Uterus (tissue), 3 donors: ENCODE measurements at regions not wholly inside any gene's neighbourhood (a gene's known extent, or its start where the extent isn't known, plus 50 kb on each side); places are given as distances from the start of the nearest gene placed in this dataset.

Source experiments
- DNase-seq, 2 donors: peaks; one replicate each; pipeline ENCODE4 v3.0.0-alpha.2; 2019 to 2020
- H3K27ac ChIP-seq, 2 donors: fragments of 200-600 bp; sonication (generic); 1 replicate in 1 of 2; 2 replicates in 1 of 2; pipeline ENCODE4 v1.5.1; 2016 to 2018
- H3K27me3 ChIP-seq, 2 donors: fragments of 200-600 bp; sonication (generic); one replicate each; pipeline ENCODE4 v1.5.1; 2018 to 2019; ENCODE audit warnings: control low read depth in 1 of 2
- H3K36me3 ChIP-seq, 2 donors: fragments of 200-600 bp; sonication (generic); one replicate each; pipeline ENCODE4 v1.5.1; 2019; ENCODE audit warnings: control low read depth in 1 of 2
- H3K4me1 ChIP-seq, 2 donors: fragments of 200-600 bp; sonication (generic); one replicate each; pipeline ENCODE4 v1.5.1; 2018 to 2019; ENCODE audit warnings: control low read depth in 1 of 2
- H3K4me3 ChIP-seq, 2 donors: fragments of 200-600 bp; sonication (generic); 1 replicate in 1 of 2; 2 replicates in 1 of 2; pipeline ENCODE4 v1.5.1; 2018 to 2019; ENCODE audit warnings: mild to moderate bottlenecking in 1 of 2
- H3K9me3 ChIP-seq, 2 donors: fragments of 200-600 bp; sonication (generic); one replicate each; pipeline ENCODE4 v1.5.1; 2019; ENCODE audit warnings: control low read depth in 1 of 2
- CTCF ChIP-seq, 4 experiments: fragments of 200-600 bp in 2 of 4; fragments of 450-650 bp in 2 of 4; sonication (generic) in 2 of 4; IDR thresholded peaks; one replicate each; pipeline ENCODE4 v1.5.1; 2016 to 2019; ENCODE audit warnings: antibody characterized with exemption in 4 of 4, mild to moderate bottlenecking in 2 of 4, moderate library complexity in 1 of 4
- POLR2A ChIP-seq, 2 donors: fragments of 450-650 bp; IDR thresholded peaks; one replicate each; pipeline ENCODE4 v1.6.1; 2016; ENCODE audit warnings: antibody characterized with exemption in 2 of 2, mild to moderate bottlenecking in 1 of 2, moderate library complexity in 1 of 2
- intact Hi-C: fragments of 100-400 bp; cut with DNase I; formaldehyde crosslinking; loops from one replicate; pipeline ENCODE4 v1.15.1; 2023; ENCODE audit warnings: low total_unique reads
- donor health status: DM: yes; HTN: yes; CAD: no.

- DNase-seq, result no peak
Measured at GRCh38 chr2:84212611-84213314, 246.3 kb downstream of the SUCLG1 start.

DNA sequence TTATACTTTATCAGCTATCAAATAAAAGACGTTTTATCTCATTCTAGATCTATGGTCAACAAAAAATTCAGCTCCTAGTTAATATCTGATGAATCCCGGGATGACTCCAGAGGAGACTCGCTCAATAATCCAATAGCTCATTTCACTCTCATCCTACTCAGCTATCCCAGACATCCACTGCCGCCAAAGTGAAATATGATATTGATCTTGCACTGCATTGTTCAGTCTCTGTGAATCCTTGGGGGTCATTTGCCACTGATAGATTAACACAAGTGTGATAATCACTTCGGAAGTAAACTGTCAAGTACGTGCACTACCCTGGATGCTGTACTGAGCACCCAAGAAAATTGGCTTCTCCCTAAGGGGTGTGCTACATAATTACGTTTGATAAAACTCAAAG, 249.1 kb downstream of the SUCLG1 start:
- DNase-seq, result no peak
- Histone ChIP-seq H3K9me3 (no peaks in the 10 kb centered on the region), H3K36me3 (no peaks in the 10 kb centered on the region), H3K4me3 (no peak overlapping the region), H3K4me1 (no peaks in the 10 kb centered on the region), H3K27me3 (no peaks in the 10 kb centered on the region), H3K27ac (no peak overlapping the region)
- intact Hi-C loops, result no loop called here
- no peak for TF ChIP-seq CTCF (IDR thresholded peaks at IDR 0.05)

More at GRCh38 chr2:84212611-84213314, 246.3 kb downstream of the SUCLG1 start:
- Histone ChIP-seq H3K4me1 (no peaks in the 10 kb centered on the region), H3K27ac (no peak overlapping the region), H3K27me3 (no peaks in the 10 kb centered on the region), H3K9me3 (no peaks in the 10 kb centered on the region), H3K36me3 (no peaks in the 10 kb centered on the region), H3K4me3 (no peak overlapping the region)
- intact Hi-C loops, result no loop called here
- no peak for TF ChIP-seq POLR2A (IDR thresholded peaks at IDR 0.05)

- no peaks in the 10 kb centered on the region for H3K36me3 ChIP-seq
- DNase-seq, result no peak
- no peaks in the 10 kb centered on the region for H3K27me3 ChIP-seq
- TF ChIP-seq POLR2A (IDR thresholded peaks at IDR 0.05) (no peak), CTCF (IDR thresholded peaks at IDR 0.05) (no peak)
- no peaks in the 10 kb centered on the region for H3K9me3 ChIP-seq
- H3K4me1 ChIP-seq, result no peaks in the 10 kb centered on the region
- no peak overlapping the region for H3K27ac ChIP-seq
- intact Hi-C loops, result no loop called here
- no peak overlapping the region for H3K4me3 ChIP-seq
Measured at GRCh38 chr2:84204995-84205394, 254.1 kb downstream of the SUCLG1 start.

DNA sequence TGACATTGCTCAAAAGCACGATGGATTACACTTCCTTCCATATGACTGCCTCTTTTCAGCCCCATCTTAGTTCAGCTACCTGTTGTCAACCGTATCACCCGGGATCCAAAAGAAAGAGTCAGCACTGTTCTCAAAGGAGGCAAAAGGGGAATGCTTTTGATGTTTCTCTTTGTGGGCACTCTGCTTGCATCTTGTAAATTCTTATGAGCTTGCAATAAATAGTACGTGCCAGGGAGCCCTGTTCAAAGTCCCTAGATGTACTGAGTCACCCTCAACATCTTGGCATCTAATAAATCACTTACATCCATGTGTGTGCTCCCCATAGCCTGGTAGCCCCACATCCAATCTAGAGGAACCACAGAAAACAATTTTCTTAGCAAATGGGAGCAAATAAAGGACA, 256.9 kb downstream of the SUCLG1 start:
- H3K36me3 ChIP-seq, result no peaks in the 10 kb centered on the region
- no peak for DNase-seq
- H3K4me3 ChIP-seq, result no peak overlapping the region
- H3K27me3 ChIP-seq, result no peaks in the 10 kb centered on the region
- no peaks in the 10 kb centered on the region for H3K9me3 ChIP-seq
- H3K4me1 ChIP-seq, result no peaks in the 10 kb centered on the region
- intact Hi-C loops, result no loop called here
- H3K27ac ChIP-seq, result no peak overlapping the region
- TF ChIP-seq CTCF (IDR thresholded peaks at IDR 0.05) (no peak), POLR2A (IDR thresholded peaks at IDR 0.05) (no peak)

DNA sequence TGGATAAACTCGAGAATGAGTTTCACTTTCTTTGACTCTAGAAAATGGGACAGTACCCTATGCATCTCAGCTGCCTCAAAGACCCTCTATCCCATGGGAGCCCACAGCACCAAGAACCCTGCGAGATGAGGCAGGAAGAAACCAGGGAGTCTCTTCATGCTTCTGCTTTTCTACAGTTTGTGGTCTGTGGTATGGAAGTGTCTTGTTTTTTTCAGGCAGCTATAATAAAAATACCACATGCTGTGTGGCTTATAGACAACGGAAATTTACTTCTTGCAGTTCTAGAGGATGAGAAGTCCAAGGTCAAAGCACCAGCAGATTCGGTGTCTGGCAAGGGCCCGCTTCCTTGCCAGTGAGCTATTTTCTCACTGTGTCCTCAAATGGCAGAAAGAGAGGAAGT, 257.9 kb downstream of the SUCLG1 start:
- Histone ChIP-seq H3K27ac (no peak overlapping the region), H3K9me3 (no peaks in the 10 kb centered on the region), H3K4me1 (no peaks in the 10 kb centered on the region), H3K27me3 (no peaks in the 10 kb centered on the region), H3K36me3 (no peaks in the 10 kb centered on the region), H3K4me3 (no peak overlapping the region)
- intact Hi-C loops, result no loop called here
- no peak for TF ChIP-seq POLR2A (IDR thresholded peaks at IDR 0.05)
- TF ChIP-seq CTCF (IDR thresholded peaks at IDR 0.05), result no peak
- no peak for DNase-seq

DNA sequence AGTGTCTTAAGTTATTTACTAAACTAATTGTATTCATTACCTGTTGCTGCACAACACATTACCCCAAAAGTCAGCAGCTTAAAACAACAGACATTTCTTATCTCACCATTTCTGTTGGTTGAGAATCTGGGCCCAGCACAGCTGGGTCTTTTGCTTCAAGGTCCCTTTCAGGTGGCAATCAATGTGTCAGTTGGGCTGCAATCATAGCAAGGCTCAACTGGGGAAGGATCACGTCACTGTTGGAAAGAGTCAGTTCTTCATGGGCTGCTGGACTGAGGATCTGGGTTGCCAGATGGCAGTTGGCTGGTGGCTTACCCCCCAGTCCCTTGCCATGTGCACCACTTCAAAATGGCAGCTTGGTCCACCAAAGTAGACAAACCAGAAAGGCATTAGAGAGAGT, 261.2 kb downstream of the SUCLG1 start:
- TF ChIP-seq POLR2A (IDR thresholded peaks at IDR 0.05) (no peak), CTCF (IDR thresholded peaks at IDR 0.05) (no peak)
- H3K27me3 ChIP-seq, result no peaks in the 10 kb centered on the region
- intact Hi-C loops, result no loop called here
- DNase-seq, result no peak
- H3K4me1 ChIP-seq, result no peaks in the 10 kb centered on the region
- no peak overlapping the region for H3K27ac ChIP-seq
- no peak overlapping the region for H3K4me3 ChIP-seq
- H3K36me3 ChIP-seq, result no peaks in the 10 kb centered on the region
- no peaks in the 10 kb centered on the region for H3K9me3 ChIP-seq
